ENCODE measurements at regions not wholly inside any gene's neighbourhood (a gene's known extent, or its start where the extent isn't known, plus 50 kb on each side); places are given as distances from the start of the nearest gene placed in this dataset.

DNA sequence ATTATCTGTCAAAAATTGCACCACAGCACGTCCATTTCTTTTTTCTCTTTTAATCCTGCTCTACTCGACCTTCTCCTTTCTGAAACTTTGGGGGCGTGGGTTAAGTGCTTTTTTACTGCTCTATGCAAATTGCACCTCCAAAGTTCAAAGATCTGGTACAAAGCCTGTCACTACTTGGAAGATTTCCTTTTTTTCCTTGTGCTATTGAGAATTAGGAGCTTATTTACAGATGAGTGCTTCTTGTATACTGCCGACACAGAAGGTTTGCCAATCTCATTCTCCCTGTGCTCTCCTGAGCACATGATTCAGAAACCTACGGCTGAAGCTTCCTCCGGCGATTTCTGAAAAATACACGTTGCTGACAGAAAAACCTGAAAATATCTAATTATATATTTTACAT lies 94.8 kb downstream of the TEX29 start:
- H3K27ac ChIP-seq: no peak overlapping the region
- no peak overlapping the region for H3K4me3 ChIP-seq
- DNase-seq (no peak), ATAC-seq (no peak)
- TF ChIP-seq POLR2A (IDR thresholded peaks at IDR 0.05): no peak
- in situ Hi-C loops (cut with MboI; ENCODE audit: low sequenced_read_pairs in 4 of 4): no loop called here
- H3K9me3 ChIP-seq: no peaks in the 10 kb centered on the region
- peaks cover 21 to 47% (median 35%) of the 10 kb centered on the region in 3 donors for H3K27me3 ChIP-seq
- no peaks in the 10 kb centered on the region for H3K36me3 ChIP-seq
- intact Hi-C loops (cut with DNase I; ENCODE audit: low total_unique reads): no loop called here
- H3K4me1 ChIP-seq: no peaks in the 10 kb centered on the region

DNA sequence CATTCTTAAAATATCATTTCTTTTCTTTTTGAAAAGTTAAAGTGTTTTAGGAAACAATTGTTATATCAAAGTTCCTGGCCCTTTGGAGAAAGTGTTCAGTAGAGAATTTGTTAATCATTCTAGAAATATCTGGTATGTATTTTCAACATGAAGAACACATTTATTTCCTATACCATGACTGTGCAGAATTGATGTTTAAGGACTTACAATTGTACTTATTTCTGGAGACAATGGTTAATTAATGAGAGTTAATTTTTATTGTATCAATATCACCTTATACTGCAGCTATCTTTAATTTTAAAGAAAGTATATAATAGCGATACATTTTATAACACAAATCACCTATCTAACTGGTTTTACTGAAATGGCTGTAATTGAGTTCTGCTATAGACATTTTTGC lies 95.3 kb downstream of the TEX29 start:
- H3K27ac ChIP-seq: no peak overlapping the region
- intact Hi-C loops (cut with DNase I; ENCODE audit: low total_unique reads) (no loop called here), in situ Hi-C loops (cut with MboI; ENCODE audit: low sequenced_read_pairs in 4 of 4) (no loop called here)
- DNase-seq (no peak), ATAC-seq (no peak)
- H3K9me3 ChIP-seq: no peaks in the 10 kb centered on the region
- H3K27me3 ChIP-seq: peaks cover 19 to 44% (median 33%) of the 10 kb centered on the region in 3 donors
- H3K4me1 ChIP-seq: no peaks in the 10 kb centered on the region
- no peaks in the 10 kb centered on the region for H3K36me3 ChIP-seq
- TF ChIP-seq POLR2A (IDR thresholded peaks at IDR 0.05): no peak
- TF ChIP-seq, protein P1, sequence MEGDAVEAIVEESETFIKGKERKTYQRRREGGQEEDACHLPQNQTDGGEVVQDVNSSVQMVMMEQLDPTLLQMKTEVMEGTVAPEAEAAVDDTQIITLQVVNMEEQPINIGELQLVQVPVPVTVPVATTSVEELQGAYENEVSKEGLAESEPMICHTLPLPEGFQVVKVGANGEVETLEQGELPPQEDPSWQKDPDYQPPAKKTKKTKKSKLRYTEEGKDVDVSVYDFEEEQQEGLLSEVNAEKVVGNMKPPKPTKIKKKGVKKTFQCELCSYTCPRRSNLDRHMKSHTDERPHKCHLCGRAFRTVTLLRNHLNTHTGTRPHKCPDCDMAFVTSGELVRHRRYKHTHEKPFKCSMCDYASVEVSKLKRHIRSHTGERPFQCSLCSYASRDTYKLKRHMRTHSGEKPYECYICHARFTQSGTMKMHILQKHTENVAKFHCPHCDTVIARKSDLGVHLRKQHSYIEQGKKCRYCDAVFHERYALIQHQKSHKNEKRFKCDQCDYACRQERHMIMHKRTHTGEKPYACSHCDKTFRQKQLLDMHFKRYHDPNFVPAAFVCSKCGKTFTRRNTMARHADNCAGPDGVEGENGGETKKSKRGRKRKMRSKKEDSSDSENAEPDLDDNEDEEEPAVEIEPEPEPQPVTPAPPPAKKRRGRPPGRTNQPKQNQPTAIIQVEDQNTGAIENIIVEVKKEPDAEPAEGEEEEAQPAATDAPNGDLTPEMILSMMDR (IDR thresholded peaks at IDR 0.05 in 4 of 5, conservative IDR thresholded peaks at IDR 0.05 in 1 of 5): no peak
- no peak overlapping the region for H3K4me3 ChIP-seq

DNA sequence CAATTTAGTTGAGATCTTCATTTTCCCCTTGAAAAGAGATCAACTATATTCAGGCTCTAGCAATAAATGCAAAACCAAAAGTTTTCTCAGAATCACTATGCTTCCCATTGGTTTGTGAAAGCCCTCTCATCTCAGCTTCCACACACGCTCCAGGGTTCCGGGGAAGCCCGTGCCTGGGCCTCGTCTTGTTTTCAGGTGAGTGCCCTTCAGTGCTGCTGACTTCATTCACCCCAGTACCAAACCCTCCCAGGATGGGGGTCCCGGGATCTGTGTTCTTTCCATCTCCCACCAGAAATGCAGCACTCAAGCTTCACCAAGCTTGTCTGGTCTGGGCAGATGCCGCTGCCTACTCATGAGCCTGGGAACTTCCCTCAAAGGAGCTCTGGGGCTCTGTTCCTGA lies 97.7 kb downstream of the TEX29 start:
- H3K27me3 ChIP-seq: peaks cover 4 to 21% (median 20%) of the 10 kb centered on the region in 3 donors
- H3K9me3 ChIP-seq: no peaks in the 10 kb centered on the region
- no peak overlapping the region for H3K27ac ChIP-seq
- in situ Hi-C loops (cut with MboI; ENCODE audit: low sequenced_read_pairs in 4 of 4) (no loop called here), intact Hi-C loops (cut with DNase I; ENCODE audit: low total_unique reads) (no loop called here)
- no peak overlapping the region for H3K4me3 ChIP-seq
- DNase-seq (no peak), ATAC-seq (no peak)
- no peaks in the 10 kb centered on the region for H3K4me1 ChIP-seq
- TF ChIP-seq, protein P1 (IDR thresholded peaks at IDR 0.05 in 4 of 5, conservative IDR thresholded peaks at IDR 0.05 in 1 of 5): no peak
- no peaks in the 10 kb centered on the region for H3K36me3 ChIP-seq

DNA sequence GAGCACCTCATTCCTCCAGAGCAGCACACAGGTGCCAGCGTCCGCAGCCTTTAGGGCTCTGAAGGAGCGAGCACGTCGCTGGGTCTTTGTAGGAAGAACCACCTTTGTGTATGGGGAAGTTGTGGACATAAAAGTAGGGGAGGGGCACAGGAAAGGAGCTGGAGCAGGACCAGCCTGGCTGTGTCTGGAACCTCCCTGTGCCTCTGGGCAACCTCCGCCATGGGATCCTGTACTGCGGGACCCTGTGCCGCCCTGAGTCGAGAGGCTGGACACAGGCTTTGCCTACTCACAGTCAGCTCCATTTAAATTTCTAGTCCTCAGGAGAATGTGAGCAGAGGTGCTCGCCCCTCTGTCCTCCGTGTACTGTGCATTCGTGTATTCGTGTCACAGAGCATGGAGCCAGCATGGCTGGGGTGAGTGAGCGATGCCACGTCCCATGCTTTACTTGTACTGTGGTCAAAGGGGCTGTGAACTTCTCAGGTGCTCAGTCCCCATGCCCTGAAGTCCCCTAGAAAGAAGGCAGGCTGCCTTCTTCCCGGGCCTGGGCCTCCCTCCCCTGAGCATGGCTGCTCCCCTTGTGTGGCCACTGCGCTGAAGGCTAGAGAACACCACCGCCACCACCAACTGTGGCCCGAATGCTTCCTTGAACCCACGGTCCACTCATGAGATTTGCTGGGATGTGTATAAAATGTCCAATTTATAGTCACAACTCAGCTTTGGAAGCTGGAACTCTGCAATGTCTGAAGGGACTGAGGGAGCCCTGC lies 99.9 kb downstream of the TEX29 start:
- ATAC-seq (no peak), DNase-seq (no peak)
- Histone ChIP-seq H3K4me1 (no peaks in the 10 kb centered on the region), H3K9me3 (no peaks in the 10 kb centered on the region), H3K27me3 (peaks cover 0 to 5% (median 0%) of the 10 kb centered on the region in 3 donors), H3K36me3 (no peaks in the 10 kb centered on the region), H3K4me3 (no peak overlapping the region), H3K27ac (no peak overlapping the region)
- TF ChIP-seq, protein P1 (IDR thresholded peaks at IDR 0.05 in 4 of 5, conservative IDR thresholded peaks at IDR 0.05 in 1 of 5): no peak
- TF ChIP-seq POLR2A (IDR thresholded peaks at IDR 0.05): no peak
- intact Hi-C loops (cut with DNase I; ENCODE audit: low total_unique reads): no loop called here
- in situ Hi-C loops (cut with MboI; ENCODE audit: low sequenced_read_pairs in 4 of 4): no loop called here

DNA sequence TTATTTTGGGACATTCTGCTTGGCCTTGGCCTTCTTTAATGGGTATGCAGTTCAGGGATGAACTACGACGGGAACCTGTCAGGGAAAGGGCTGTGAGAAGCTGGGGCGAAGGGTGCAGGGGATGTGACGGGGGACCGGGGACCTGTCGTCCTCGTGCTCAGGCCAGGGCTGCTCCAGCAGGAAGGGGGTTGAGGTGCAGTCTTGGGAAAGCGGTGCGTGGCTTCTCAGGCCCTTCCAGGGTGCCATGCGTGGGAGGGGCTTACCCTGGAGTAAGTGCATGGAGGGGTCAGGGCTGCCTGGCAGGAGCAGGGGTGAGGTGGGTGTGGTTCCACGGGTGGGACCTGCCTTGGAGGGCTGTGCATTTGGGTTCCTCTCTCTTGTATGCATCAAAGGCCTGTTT lies 100.8 kb downstream of the TEX29 start:
- ATAC-seq: no peak
- Histone ChIP-seq H3K4me3 (no peak overlapping the region), H3K36me3 (no peaks in the 10 kb centered on the region), H3K27me3 (peaks cover 0 to 5% (median 0%) of the 10 kb centered on the region in 3 donors), H3K4me1 (no peaks in the 10 kb centered on the region), H3K27ac (no peak overlapping the region), H3K9me3 (no peaks in the 10 kb centered on the region)
- intact Hi-C loops (cut with DNase I; ENCODE audit: low total_unique reads): no loop called here
- no peak for TF ChIP-seq POLR2A (IDR thresholded peaks at IDR 0.05)
- TF ChIP-seq, protein P1 (IDR thresholded peaks at IDR 0.05 in 4 of 5, conservative IDR thresholded peaks at IDR 0.05 in 1 of 5): no peak
- in situ Hi-C loops (cut with MboI; ENCODE audit: low sequenced_read_pairs in 4 of 4): no loop called here
- no peak for DNase-seq
